HG03175 (cell line): ENCODE measurements at regions not wholly inside any gene's neighbourhood (a gene's known extent, or its start where the extent isn't known, plus 50 kb on each side); places are given as distances from the start of the nearest gene placed in this dataset.
"Not testable (repeated sequence)": the region's sequence is repeated elsewhere in the genome, so short reads cannot be mapped to it uniquely, and the experiment has no call there.

ENCODE experiments used
- ATAC-seq: cut with Tn5 transposase; IDR thresholded peaks from one replicate; pipeline ENCODE4 v1.9.1; 2021; ENCODE audit warnings: mild to moderate bottlenecking, moderate library complexity; ENCODE audit not compliant: unreplicated experiment

GRCh38 chr9:83138422-83139135 is 75.6 kb upstream of the RASEF start:
- ATAC-seq: no peak

- no peak for ATAC-seq
These were observed 70.4 kb upstream of the RASEF start for GRCh38 chr9:83133316-83133715.

- ATAC-seq: no peak
These were observed 69.8 kb upstream of the RASEF start for GRCh38 chr9:83132768-83133167.

- no peak for ATAC-seq
These were observed 67.6 kb upstream of the RASEF start for GRCh38 chr9:83130541-83130940.

GRCh38 chr9:83125671-83126070 is 62.7 kb upstream of the RASEF start:
- ATAC-seq: no peak

- ATAC-seq: no peak
These were observed 56.9 kb upstream of the RASEF start for GRCh38 chr9:83119873-83120272.

GRCh38 chr9:83116026-83116425 is 53.1 kb upstream of the RASEF start:
- ATAC-seq: no peak

GRCh38 chr9:83113445-83113844 is 50.5 kb upstream of the RASEF start:
- ATAC-seq: not testable (repeated sequence)
